ENCODE measurements at regions not wholly inside any gene's neighbourhood (a gene's known extent, or its start where the extent isn't known, plus 50 kb on each side); places are given as distances from the start of the nearest gene placed in this dataset.

DNA sequence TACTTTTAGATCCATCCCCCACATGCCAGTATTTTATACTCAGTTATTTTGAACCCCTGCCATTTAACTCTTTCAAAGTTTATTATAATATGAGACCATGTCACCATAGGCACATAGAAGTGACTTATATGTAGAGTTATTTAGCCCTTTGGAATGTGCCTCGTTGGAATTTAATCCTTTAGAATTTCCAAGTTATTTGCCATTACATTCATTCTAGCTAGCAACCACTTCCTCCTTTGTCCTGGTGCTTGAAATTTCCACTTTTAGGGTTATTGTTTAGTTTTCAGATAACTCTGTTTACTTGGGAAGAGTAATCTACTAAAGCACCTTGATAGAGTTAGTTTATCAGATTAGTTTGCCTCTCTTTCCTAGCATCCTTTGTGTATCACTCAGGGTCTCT lies 82.8 kb upstream of the TLE1 start:
- TF ChIP-seq, protein P1, sequence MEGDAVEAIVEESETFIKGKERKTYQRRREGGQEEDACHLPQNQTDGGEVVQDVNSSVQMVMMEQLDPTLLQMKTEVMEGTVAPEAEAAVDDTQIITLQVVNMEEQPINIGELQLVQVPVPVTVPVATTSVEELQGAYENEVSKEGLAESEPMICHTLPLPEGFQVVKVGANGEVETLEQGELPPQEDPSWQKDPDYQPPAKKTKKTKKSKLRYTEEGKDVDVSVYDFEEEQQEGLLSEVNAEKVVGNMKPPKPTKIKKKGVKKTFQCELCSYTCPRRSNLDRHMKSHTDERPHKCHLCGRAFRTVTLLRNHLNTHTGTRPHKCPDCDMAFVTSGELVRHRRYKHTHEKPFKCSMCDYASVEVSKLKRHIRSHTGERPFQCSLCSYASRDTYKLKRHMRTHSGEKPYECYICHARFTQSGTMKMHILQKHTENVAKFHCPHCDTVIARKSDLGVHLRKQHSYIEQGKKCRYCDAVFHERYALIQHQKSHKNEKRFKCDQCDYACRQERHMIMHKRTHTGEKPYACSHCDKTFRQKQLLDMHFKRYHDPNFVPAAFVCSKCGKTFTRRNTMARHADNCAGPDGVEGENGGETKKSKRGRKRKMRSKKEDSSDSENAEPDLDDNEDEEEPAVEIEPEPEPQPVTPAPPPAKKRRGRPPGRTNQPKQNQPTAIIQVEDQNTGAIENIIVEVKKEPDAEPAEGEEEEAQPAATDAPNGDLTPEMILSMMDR (IDR thresholded peaks at IDR 0.05): no peak
- no peak overlapping the region for H3K4me3 Mint-ChIP-seq
- H3K9me3 Mint-ChIP-seq: no peaks in the 10 kb centered on the region
- no peak overlapping the region for H3K27ac Mint-ChIP-seq
- H3K36me3 Mint-ChIP-seq (ENCODE audit: low read depth): no peaks in the 10 kb centered on the region
- CTCF ChIA-PET: no interaction called here
- POLR2A ChIA-PET: no interaction called here
- H3K4me1 Mint-ChIP-seq (ENCODE audit: low read depth): no peaks in the 10 kb centered on the region
- ATAC-seq (no peak), DNase-seq (no peak)
- H3K27me3 Mint-ChIP-seq: no peaks in the 10 kb centered on the region
- intact Hi-C loops (cut with micrococcal nuclease): no loop called here

DNA sequence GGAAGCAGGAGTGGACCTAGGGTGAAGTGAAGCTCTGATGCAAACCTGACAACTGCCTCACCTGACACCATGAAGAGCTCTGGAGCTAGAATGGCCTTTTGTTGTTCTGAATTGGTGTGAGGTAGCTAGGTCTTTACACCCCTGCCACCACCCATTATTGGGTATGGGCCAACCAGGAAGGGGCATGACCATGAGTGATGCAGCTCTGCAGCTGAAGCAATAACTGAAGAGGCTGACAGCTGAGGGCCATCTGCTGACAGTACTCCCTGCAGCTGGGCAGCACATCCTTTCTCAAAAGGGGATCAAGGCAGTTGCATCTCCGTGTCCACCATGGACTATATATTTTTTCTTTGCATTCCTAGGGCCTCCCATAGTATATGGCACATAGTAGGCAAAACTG lies 87.0 kb upstream of the TLE1 start:
- ATAC-seq (no peak), DNase-seq (no peak)
- Mint-ChIP-seq H3K4me1 (ENCODE audit: low read depth) (no peaks in the 10 kb centered on the region), H3K4me3 (no peak overlapping the region), H3K27ac (no peak overlapping the region), H3K9me3 (no peaks in the 10 kb centered on the region), H3K36me3 (ENCODE audit: low read depth) (no peaks in the 10 kb centered on the region), H3K27me3 (no peaks in the 10 kb centered on the region)
- ChIA-PET CTCF (no interaction called here), POLR2A (no interaction called here)
- TF ChIP-seq, protein P1 (IDR thresholded peaks at IDR 0.05): no peak
- intact Hi-C loops (cut with micrococcal nuclease): no loop called here

DNA sequence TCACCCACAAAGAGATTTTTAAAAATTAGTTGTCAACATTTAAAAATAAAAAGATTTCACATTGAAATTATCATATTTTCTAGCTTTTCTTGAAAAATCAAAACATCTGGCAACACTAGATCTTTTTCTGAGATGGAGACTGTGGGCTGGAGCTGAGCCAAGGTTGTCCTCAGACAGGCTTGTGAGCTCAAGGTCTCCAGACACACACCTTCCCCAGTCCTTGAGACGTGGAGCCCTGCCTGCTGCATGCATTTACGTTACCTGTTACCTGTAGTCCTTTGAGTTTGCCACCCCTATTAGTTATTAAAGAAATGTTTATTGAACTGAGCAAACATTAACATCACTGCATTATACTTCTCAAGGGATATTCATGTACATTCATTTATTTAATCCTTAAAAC lies 87.5 kb upstream of the TLE1 start:
- no peaks in the 10 kb centered on the region for H3K9me3 Mint-ChIP-seq
- no peaks in the 10 kb centered on the region for H3K4me1 Mint-ChIP-seq (ENCODE audit: low read depth)
- no peaks in the 10 kb centered on the region for H3K27me3 Mint-ChIP-seq
- POLR2A ChIA-PET: no interaction called here
- TF ChIP-seq, protein P1 (IDR thresholded peaks at IDR 0.05): no peak
- CTCF ChIA-PET: no interaction called here
- no peak for ATAC-seq
- no peak overlapping the region for H3K27ac Mint-ChIP-seq
- H3K36me3 Mint-ChIP-seq (ENCODE audit: low read depth): no peaks in the 10 kb centered on the region
- no peak for DNase-seq
- no peak overlapping the region for H3K4me3 Mint-ChIP-seq
- intact Hi-C loops (cut with micrococcal nuclease): no loop called here

DNA sequence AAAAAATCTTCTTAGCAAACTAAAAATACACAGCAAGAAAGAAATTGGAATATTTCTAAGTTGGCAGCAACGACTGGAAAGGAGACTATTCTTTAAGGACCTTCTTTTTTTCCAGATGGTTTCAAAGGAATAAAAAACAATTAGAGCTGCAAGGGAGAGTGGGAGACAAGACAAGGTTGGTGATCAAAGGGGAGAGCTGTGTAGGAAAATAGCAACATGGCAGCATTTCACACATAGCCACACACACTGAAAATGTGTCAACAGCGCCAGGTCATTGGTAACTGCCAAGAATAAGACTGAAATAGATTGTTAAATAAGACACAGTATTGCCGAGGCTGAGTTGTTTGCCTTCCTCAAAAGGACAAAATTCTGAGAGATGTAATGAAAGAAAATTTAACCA lies 88.1 kb upstream of the TLE1 start:
- TF ChIP-seq, protein P1 (IDR thresholded peaks at IDR 0.05): no peak
- Mint-ChIP-seq H3K27me3 (no peaks in the 10 kb centered on the region), H3K36me3 (ENCODE audit: low read depth) (no peaks in the 10 kb centered on the region), H3K4me3 (no peak overlapping the region), H3K9me3 (no peaks in the 10 kb centered on the region), H3K27ac (no peak overlapping the region), H3K4me1 (ENCODE audit: low read depth) (no peaks in the 10 kb centered on the region)
- DNase-seq: no peak
- CTCF ChIA-PET: no interaction called here
- POLR2A ChIA-PET: no interaction called here
- no peak for ATAC-seq
- intact Hi-C loops (cut with micrococcal nuclease): no loop called here

DNA sequence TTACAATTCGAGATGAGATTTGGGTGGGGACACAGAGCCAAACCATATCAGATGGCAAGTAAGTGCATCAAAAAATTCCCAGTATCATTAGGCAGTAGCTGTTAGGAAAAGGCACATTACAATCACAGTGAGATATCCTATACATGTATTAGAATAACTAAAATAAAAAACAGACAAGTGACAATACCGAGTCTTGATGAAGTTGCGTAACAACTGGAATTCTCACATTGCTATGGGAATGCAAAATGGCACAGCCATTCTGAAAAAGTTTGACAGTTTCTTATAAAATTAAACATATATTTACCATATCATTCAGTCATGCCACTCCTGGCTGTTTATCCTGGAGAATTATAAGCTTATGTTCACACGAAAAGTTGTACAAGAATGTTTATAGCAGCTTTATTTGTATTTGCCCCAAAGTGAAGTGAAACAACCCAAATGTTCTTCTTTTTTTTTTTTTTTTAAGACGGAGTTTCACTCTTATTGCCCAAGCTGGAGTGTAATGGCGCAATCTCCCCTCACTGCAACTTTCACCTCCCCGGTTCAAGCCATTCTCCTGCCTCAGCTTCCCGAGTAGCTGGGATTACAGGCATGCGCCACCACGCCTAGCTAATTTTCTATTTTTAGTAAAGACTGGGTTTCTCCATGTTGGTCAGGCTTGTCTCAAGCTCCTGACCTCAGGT lies 93.1 kb upstream of the TLE1 start:
- H3K27ac Mint-ChIP-seq: no peak overlapping the region
- ChIA-PET CTCF (no interaction called here), POLR2A (no interaction called here)
- no peaks in the 10 kb centered on the region for H3K9me3 Mint-ChIP-seq
- TF ChIP-seq, protein P1 (IDR thresholded peaks at IDR 0.05): no peak
- ATAC-seq (no peak), DNase-seq (no peak)
- H3K36me3 Mint-ChIP-seq (ENCODE audit: low read depth): no peaks in the 10 kb centered on the region
- H3K4me3 Mint-ChIP-seq: no peak overlapping the region
- H3K27me3 Mint-ChIP-seq: no peaks in the 10 kb centered on the region
- H3K4me1 Mint-ChIP-seq (ENCODE audit: low read depth): no peaks in the 10 kb centered on the region
- intact Hi-C loops (cut with micrococcal nuclease): no loop called here
